ENCODE measurements at regions not wholly inside any gene's neighbourhood (a gene's known extent, or its start where the extent isn't known, plus 50 kb on each side); places are given as distances from the start of the nearest gene placed in this dataset.
"Not testable (repeated sequence)": the region's sequence is repeated elsewhere in the genome, so short reads cannot be mapped to it uniquely, and the experiment has no call there.

GRCh38 chr22:22171357-22172218 is 73.0 kb upstream of the VPREB1 start:
- in situ Hi-C loops (cut with HindIII; ENCODE audit: low sequenced_read_pairs) = no loop called here
- no peak for DNase-seq (ENCODE audit: low spot score)

- no peak for DNase-seq (ENCODE audit: low spot score)
- in situ Hi-C loops (cut with HindIII; ENCODE audit: low sequenced_read_pairs) = no loop called here
Observed at GRCh38 chr22:22169923-22170322, 74.7 kb upstream of the VPREB1 start.

- in situ Hi-C loops (cut with HindIII; ENCODE audit: low sequenced_read_pairs) = no loop called here
- no peak for DNase-seq (ENCODE audit: low spot score)
Observed at GRCh38 chr22:22168941-22169867, 75.4 kb upstream of the VPREB1 start.

- in situ Hi-C loops (cut with HindIII; ENCODE audit: low sequenced_read_pairs) = no loop called here
- DNase-seq (ENCODE audit: low spot score) = no peak
Observed at GRCh38 chr22:22168190-22168940, 76.2 kb upstream of the VPREB1 start.

GRCh38 chr22:22167791-22168189 is 76.8 kb upstream of the VPREB1 start:
- in situ Hi-C loops (cut with HindIII; ENCODE audit: low sequenced_read_pairs) = no loop called here
- no peak for DNase-seq (ENCODE audit: low spot score)

GRCh38 chr22:22166941-22167713 is 77.5 kb upstream of the VPREB1 start:
- DNase-seq (ENCODE audit: low spot score) = no peak
- in situ Hi-C loops (cut with HindIII; ENCODE audit: low sequenced_read_pairs) = no loop called here

GRCh38 chr22:22165936-22166710 is 78.5 kb upstream of the VPREB1 start:
- no peak for DNase-seq (ENCODE audit: low spot score)
- in situ Hi-C loops (cut with HindIII; ENCODE audit: low sequenced_read_pairs) = no loop called here

- in situ Hi-C loops (cut with HindIII; ENCODE audit: low sequenced_read_pairs) = no loop called here
- DNase-seq (ENCODE audit: low spot score) = no peak
Observed at GRCh38 chr22:22164541-22165272, 79.9 kb upstream of the VPREB1 start.

- in situ Hi-C loops (cut with HindIII; ENCODE audit: low sequenced_read_pairs) = no loop called here
Observed at GRCh38 chr22:22161924-22162851, 82.4 kb upstream of the VPREB1 start.

GRCh38 chr22:22160768-22161167 is 83.8 kb upstream of the VPREB1 start:
- in situ Hi-C loops (cut with HindIII; ENCODE audit: low sequenced_read_pairs); DNase-seq (ENCODE audit: low spot score): not testable (repeated sequence)

More at GRCh38 chr22:22161924-22162851, 82.4 kb upstream of the VPREB1 start:
- DNase-seq (ENCODE audit: low spot score) = no peak

- in situ Hi-C loops (cut with HindIII; ENCODE audit: low sequenced_read_pairs) = no loop called here
Observed at GRCh38 chr22:22159384-22159783, 85.2 kb upstream of the VPREB1 start.

GRCh38 chr22:22158965-22159364 is 85.6 kb upstream of the VPREB1 start:
- DNase-seq (ENCODE audit: low spot score) = no peak
- in situ Hi-C loops (cut with HindIII; ENCODE audit: low sequenced_read_pairs) = no loop called here

More at GRCh38 chr22:22159384-22159783, 85.2 kb upstream of the VPREB1 start:
- no peak for DNase-seq (ENCODE audit: low spot score)

- DNase-seq (ENCODE audit: low spot score) = no peak
- in situ Hi-C loops (cut with HindIII; ENCODE audit: low sequenced_read_pairs) = no loop called here
Observed at GRCh38 chr22:22158207-22158816, 86.3 kb upstream of the VPREB1 start.

- no peak for DNase-seq (ENCODE audit: low spot score)
- in situ Hi-C loops (cut with HindIII; ENCODE audit: low sequenced_read_pairs) = no loop called here
Observed at GRCh38 chr22:22157348-22157725, 87.2 kb upstream of the VPREB1 start.

GRCh38 chr22:22156716-22157347 is 87.8 kb upstream of the VPREB1 start:
- in situ Hi-C loops (cut with HindIII; ENCODE audit: low sequenced_read_pairs) = no loop called here
- DNase-seq (ENCODE audit: low spot score) = peak; percentile 39

GRCh38 chr22:22156348-22156715 is 88.3 kb upstream of the VPREB1 start:
- in situ Hi-C loops (cut with HindIII; ENCODE audit: low sequenced_read_pairs) = no loop called here
- no peak for DNase-seq (ENCODE audit: low spot score)

Data from G401 (cell line).